Neuron (in vitro differentiated cells): ENCODE measurements at regions not wholly inside any gene's neighbourhood (a gene's known extent, or its start where the extent isn't known, plus 50 kb on each side); places are given as distances from the start of the nearest gene placed in this dataset.

ENCODE experiments used
- H2AFZ ChIP-seq: one replicate; pipeline ENCODE4 v1.6.1; 2013; ENCODE audit warnings: low read depth, mild to moderate bottlenecking, inconsistent platforms, low read length, moderate library complexity
- H3K27me3 ChIP-seq: one replicate; pipeline ENCODE4 v1.6.1; 2013; ENCODE audit warnings: low read length; ENCODE audit not compliant: insufficient read depth
- H3K36me3 ChIP-seq: one replicate; pipeline ENCODE4 v1.6.1; 2013; ENCODE audit warnings: low read length; ENCODE audit not compliant: insufficient read depth
- H3K4me1 ChIP-seq: one replicate; pipeline ENCODE4 v1.6.1; 2013; ENCODE audit warnings: low read length; ENCODE audit not compliant: insufficient read depth
- H3K4me3 ChIP-seq: 2 replicates; pipeline ENCODE4 v1.5.1; 2013; ENCODE audit warnings: mild to moderate bottlenecking, low read length, moderate library complexity
- H3K9me3 ChIP-seq: one replicate; pipeline ENCODE4 v1.6.1; 2013; ENCODE audit warnings: low read length

DNA sequence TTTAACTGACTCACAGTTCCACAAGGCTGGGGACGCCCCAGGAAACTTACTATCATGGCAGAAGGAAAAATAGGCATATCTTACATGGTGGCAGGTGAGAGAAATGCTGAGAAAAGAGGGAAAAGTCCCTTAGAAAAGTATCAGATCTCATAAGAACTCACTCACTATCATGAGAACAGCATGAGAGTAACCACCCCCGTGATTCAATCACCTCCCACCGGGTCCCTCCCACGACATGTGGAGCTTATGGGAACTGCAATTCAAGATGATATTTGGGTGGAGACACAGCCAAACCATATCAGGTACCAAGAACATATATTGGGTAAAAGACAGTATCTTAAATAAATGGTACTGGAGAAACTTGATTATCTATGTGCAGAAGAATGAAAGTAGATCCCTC lies 100.3 kb upstream of the FAR2 start:
- Histone ChIP-seq H3K4me3 (no peak overlapping the region), H3K36me3 (no peaks in the 10 kb centered on the region), H2AFZ (no peak overlapping the region), H3K27me3 (no peaks in the 10 kb centered on the region), H3K9me3 (no peaks in the 10 kb centered on the region), H3K4me1 (no peaks in the 10 kb centered on the region)

DNA sequence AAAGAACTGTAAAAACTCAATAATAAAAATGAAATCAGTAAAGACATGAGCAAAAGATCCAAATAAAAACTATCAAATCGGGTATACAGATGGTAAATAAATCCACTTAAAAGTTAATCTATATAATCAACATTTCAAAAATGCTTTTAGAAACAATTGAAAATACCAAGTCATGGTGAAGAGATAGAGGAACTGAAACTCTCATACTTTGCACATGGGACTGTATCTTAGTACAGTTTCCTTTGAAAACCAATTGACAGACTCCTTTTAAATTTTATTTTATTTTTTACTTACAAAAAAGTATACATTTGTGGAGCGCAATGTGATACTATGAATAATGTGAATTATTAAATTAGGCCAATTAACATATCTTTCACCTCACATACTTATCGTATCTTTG lies 98.6 kb upstream of the FAR2 start:
- Histone ChIP-seq H3K27me3 (no peaks in the 10 kb centered on the region), H3K9me3 (no peaks in the 10 kb centered on the region), H3K4me3 (no peak overlapping the region), H3K4me1 (no peaks in the 10 kb centered on the region), H3K36me3 (no peaks in the 10 kb centered on the region), H2AFZ (no peak overlapping the region)

DNA sequence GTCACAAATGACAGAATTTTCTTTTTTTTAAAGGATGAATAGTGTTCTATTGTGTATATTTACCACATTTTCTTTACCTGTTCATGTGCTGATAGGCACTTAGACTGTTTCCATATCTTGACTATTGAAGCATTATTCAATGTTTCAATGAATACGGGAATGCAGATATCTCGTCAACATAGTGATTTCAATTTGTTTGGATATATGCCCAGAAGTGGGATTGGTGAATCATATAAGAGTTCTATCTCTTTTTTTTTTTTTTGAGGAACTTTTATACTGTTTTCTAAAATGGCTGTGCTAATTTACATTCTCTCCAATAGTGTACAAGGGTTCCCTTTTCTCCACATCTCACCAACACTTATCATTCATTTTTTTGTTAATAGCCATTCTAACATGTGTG lies 97.9 kb upstream of the FAR2 start:
- no peaks in the 10 kb centered on the region for H3K4me1 ChIP-seq
- no peaks in the 10 kb centered on the region for H3K36me3 ChIP-seq
- H3K27me3 ChIP-seq, result no peaks in the 10 kb centered on the region
- H2AFZ ChIP-seq, result no peak overlapping the region
- no peak overlapping the region for H3K4me3 ChIP-seq
- H3K9me3 ChIP-seq, result no peaks in the 10 kb centered on the region

DNA sequence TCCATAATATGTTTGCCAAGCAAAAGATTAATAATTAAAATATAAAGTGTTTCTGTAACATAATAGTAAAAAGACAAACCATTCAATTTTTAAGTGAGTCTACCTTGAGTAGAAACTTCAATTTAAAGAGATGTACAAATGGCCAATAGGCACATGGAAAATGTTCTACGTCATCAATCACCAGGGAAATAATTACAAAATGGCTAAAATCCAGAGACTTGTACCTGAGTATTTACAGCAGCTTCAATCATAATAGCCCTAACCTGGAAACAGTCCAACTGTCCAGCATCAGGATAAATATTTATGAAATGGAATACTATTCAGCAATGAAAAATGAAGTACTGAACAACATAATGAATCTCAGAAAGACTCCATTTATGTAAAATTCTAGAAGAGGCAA lies 95.5 kb upstream of the FAR2 start:
- no peak overlapping the region for H3K4me3 ChIP-seq
- no peaks in the 10 kb centered on the region for H3K9me3 ChIP-seq
- H3K36me3 ChIP-seq, result no peaks in the 10 kb centered on the region
- H3K4me1 ChIP-seq, result no peaks in the 10 kb centered on the region
- H3K27me3 ChIP-seq, result no peaks in the 10 kb centered on the region
- H2AFZ ChIP-seq, result no peak overlapping the region

DNA sequence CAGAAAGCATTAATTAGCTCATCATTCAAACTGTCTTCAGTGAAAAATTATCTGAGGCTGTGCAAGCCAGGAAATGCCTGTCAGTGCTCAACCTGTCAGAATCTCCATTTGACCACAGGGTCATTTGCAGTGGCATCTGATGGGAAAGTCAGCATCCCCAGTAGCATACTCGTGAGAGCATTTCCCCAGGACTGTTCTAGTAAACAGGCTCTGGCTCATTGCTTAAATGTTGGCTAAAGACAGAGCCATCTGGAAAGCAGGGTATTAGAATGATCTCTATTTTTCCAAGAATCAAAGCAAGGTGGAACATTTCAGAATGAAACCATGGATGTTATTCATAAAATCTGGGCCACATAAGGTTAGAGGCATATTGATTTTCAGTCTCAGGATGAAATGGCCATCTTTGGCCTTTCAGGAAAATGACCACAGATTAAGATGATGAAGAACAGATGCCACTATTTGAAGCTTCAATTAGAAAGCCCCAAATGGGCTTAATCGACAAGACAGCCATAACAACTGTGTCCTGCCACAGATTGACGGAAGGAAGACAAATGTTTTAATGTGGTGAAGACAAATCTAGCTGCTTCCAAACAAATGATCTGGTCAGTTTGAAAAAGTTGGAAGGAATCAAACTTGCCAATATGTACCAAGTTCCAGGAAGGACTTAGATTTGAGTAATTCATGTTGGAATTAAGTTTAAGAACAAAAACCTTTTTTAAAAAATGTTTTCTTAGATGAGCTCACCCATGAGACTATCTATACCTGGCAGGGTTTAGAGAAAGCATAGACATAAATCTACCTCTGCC lies 94.0 kb upstream of the FAR2 start:
- no peak overlapping the region for H2AFZ ChIP-seq

DNA sequence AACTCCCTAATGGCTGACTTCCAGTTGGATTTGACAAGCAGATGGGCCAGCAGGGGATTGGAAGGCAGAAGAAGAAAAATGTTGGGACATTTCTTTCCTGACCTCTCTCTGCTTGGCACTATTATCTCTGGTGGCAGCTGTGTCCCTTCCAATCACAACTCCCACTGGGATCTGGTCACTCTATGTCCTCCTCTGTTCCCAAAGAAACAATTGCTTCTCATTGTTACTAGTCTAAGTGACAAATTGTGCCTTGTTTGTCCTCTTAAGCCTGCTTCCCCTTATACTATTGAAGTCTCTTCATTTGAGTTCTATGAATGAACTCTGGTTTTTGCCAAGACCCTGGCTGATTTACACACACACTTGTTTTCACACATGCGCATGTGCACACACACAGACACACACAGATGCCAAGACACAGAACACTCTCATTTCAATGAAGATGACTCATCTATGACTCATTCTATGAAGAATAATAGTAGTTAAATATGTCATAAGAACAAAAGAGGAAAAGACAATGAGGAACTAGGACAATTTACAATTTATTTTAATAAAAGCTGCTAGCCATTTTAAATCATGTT lies 83.0 kb upstream of the FAR2 start:
- Histone ChIP-seq H3K4me1 (peaks cover 20% of the 10 kb centered on the region), H3K9me3 (no peaks in the 10 kb centered on the region), H3K27me3 (no peaks in the 10 kb centered on the region), H2AFZ (no peak overlapping the region), H3K4me3 (no peak overlapping the region), H3K36me3 (no peaks in the 10 kb centered on the region)

More for the DNA sequence above, 94.0 kb upstream of the FAR2 start:
- no peaks in the 10 kb centered on the region for H3K27me3 ChIP-seq
- H3K4me1 ChIP-seq, result no peaks in the 10 kb centered on the region
- no peaks in the 10 kb centered on the region for H3K9me3 ChIP-seq
- no peak overlapping the region for H3K4me3 ChIP-seq
- H3K36me3 ChIP-seq, result no peaks in the 10 kb centered on the region

DNA sequence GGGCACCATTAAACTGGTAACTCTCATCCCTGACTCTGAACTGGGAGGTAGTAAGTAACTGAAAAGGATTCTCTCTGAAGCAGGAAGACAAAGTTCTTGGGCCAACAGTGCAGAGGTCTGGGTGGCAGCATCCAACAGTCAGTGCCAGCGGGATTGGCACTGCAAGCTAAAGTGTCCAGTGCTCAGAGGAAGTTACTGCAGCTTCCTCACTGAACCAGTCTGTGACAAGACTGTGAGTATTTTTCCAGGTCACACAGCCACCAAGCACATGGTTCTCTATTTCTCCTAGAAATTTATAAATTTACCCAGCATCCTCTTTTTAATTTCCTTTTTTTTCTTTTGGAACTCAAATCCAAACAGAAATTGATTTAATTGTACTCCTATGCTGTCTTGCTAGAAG lies 81.6 kb upstream of the FAR2 start:
- no peak overlapping the region for H2AFZ ChIP-seq
- peaks cover 20% of the 10 kb centered on the region for H3K4me1 ChIP-seq
- no peak overlapping the region for H3K4me3 ChIP-seq
- H3K9me3 ChIP-seq, result no peaks in the 10 kb centered on the region
- H3K36me3 ChIP-seq, result no peaks in the 10 kb centered on the region
- H3K27me3 ChIP-seq, result no peaks in the 10 kb centered on the region

DNA sequence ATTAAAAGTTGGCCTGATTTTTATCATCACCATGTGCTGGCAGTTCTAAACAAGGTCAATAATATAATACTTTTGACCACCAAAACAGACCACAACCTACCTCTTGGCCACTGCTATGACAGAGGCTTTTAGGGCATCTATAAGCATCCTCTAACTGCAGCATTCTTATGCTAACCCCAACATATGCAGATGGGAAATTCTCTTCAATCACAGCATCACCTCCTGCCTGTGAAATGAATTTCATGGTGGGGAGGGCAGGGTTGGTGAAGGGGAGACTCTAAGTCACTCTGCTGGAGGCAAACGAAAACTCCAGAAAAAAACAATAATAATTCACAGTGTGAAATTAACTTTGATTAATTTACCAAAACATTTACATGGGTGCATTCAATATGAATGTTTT lies 78.8 kb upstream of the FAR2 start:
- no peaks in the 10 kb centered on the region for H3K9me3 ChIP-seq
- H3K4me1 ChIP-seq, result peaks cover 18% of the 10 kb centered on the region
- H3K4me3 ChIP-seq, result no peak overlapping the region

DNA sequence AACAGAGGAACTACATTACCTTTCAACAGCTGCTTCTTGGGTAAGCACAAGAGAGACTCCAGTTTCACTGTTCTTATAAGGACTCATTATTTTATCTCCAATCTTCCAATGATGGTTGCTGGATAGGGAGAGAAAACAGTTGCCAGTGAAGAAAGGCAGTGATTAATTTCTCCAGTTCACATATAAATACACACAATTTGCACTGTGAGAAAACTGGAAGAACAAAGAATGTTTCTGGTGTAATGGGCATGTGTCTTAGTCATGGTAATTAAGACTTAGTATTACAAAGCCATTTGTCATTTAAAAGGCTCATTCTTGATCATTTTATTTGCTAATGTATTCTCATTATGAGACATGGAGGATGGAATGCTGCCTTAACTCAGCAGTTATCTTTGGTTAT lies 78.0 kb upstream of the FAR2 start:
- Histone ChIP-seq H3K27me3 (no peaks in the 10 kb centered on the region), H3K4me1 (peaks cover 10% of the 10 kb centered on the region), H3K4me3 (no peak overlapping the region), H3K36me3 (no peaks in the 10 kb centered on the region), H3K9me3 (no peaks in the 10 kb centered on the region), H2AFZ (no peak overlapping the region)

More for the DNA sequence above, 78.8 kb upstream of the FAR2 start:
- H2AFZ ChIP-seq, result no peak overlapping the region
- no peaks in the 10 kb centered on the region for H3K27me3 ChIP-seq
- no peaks in the 10 kb centered on the region for H3K36me3 ChIP-seq

DNA sequence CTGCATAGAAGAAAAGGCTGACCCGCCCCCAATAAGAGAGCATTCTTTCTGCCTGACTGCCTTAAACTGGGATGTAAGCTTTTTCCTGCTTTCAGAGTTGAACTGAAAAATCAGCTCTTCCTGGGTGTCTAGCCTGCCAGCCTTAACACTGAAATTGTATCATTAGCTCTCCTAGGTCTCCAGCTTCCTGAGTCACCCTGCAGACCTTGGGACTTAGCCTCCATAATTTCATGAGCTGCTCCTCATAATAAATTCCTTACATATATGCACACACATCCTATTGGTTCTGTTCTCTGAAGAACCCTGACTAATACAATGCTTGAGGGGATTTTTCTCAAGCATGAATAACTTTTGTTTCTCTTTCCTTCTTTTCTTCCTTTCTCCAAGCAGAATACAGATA lies 76.4 kb upstream of the FAR2 start:
- Histone ChIP-seq H3K4me1 (no peaks in the 10 kb centered on the region), H3K36me3 (no peaks in the 10 kb centered on the region), H3K9me3 (no peaks in the 10 kb centered on the region), H2AFZ (no peak overlapping the region), H3K27me3 (no peaks in the 10 kb centered on the region), H3K4me3 (no peak overlapping the region)

DNA sequence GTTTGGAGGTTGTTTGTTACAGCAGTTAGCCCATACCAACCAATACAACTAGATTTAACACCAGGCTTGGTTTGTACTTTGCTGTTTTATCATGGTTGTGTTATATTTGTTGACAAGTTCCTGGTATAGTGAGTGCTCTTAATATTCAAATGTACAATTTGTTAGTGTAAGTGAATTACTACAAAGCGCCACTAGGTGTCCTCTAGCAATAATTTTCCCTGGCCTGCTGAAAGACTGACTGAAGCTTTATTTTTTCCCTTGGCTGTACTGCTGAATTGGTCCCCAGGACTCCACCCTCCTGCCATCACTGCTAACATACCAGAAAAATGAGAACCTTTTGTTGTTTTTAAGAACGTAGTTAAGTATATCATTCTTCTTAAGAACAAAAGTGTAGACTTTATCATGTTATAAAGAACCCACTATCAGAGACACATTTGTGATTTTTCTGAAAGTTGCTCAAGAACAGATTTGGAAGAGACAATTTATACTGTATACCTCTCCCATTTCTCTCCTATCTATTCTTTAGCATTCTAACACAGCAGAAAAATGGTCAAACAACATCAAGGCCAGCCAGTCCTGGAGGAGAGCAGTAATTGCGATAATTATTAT lies 75.3 kb upstream of the FAR2 start:
- Histone ChIP-seq H3K27me3 (no peaks in the 10 kb centered on the region), H3K9me3 (no peaks in the 10 kb centered on the region), H3K36me3 (no peaks in the 10 kb centered on the region), H2AFZ (no peak overlapping the region), H3K4me1 (no peaks in the 10 kb centered on the region), H3K4me3 (no peak overlapping the region)

DNA sequence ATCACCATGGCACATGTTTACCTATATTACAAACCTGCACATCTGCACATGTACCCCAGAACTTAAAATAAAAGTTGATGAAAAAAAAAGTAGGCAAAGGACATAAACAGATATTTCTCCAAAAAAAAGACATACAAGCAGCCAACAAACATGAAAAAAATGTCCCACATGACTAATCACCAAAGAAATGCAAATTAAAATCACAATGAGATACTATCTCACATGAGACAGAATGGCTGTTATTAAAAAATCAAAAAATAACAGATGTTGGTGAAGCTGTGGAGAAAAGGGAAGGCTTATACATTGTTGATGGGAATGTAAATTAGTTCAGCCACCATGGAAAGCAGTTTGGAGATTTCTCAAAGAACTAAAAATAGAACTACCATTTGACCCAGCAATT lies 68.0 kb upstream of the FAR2 start:
- H3K27me3 ChIP-seq, result no peaks in the 10 kb centered on the region
- no peaks in the 10 kb centered on the region for H3K4me1 ChIP-seq
- no peaks in the 10 kb centered on the region for H3K9me3 ChIP-seq
- H3K36me3 ChIP-seq, result no peaks in the 10 kb centered on the region
- no peak overlapping the region for H2AFZ ChIP-seq
- H3K4me3 ChIP-seq, result no peak overlapping the region

DNA sequence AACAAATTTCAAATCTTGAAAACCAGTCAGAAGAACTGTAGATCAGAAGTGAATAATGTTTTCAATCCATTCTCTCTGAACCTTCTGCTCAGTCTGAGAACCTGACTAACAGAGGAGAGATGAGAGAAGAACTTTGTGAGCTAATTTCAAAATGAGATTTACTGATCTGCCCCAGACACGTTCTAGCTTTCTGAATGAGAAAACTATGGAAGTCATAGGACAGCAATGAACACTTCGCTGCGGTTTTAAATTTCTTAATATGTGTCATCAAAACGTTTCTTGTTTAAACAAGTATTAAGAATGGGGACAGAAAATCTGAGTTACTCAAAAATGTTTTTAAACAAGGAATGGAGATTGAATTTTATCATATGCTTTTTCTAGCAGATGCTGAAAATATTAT lies 66.6 kb upstream of the FAR2 start:
- Histone ChIP-seq H3K27me3 (no peaks in the 10 kb centered on the region), H2AFZ (no peak overlapping the region), H3K4me3 (no peak overlapping the region), H3K4me1 (no peaks in the 10 kb centered on the region), H3K9me3 (no peaks in the 10 kb centered on the region), H3K36me3 (no peaks in the 10 kb centered on the region)
